Hematopoietic multipotent progenitor cell treated with erythropoietin and hydrocortisone succinate and interleukin-3 and kit ligand, for 8 days (in vitro differentiated cells): ENCODE measurements at regions not wholly inside any gene's neighbourhood (a gene's known extent, or its start where the extent isn't known, plus 50 kb on each side); places are given as distances from the start of the nearest gene placed in this dataset.

ENCODE experiments used
- DNase-seq: peaks from one replicate; pipeline ENCODE4 v3.0.0-alpha.2; 2015

GRCh38 chr1:168782559-168783116 lies 53.6 kb upstream of the DPT start:
- DNase-seq: no peak

GRCh38 chr1:168783458-168784210 lies 54.6 kb upstream of the DPT start:
- no peak for DNase-seq

- DNase-seq: no peak
These were observed 57.7 kb upstream of the DPT start for GRCh38 chr1:168786476-168787330.

- DNase-seq: no peak
These were observed 59.3 kb upstream of the DPT start for GRCh38 chr1:168788258-168788657.

GRCh38 chr1:168789501-168789900 lies 60.5 kb upstream of the DPT start:
- no peak for DNase-seq

GRCh38 chr1:168792142-168792541 lies 63.1 kb upstream of the DPT start:
- DNase-seq: no peak

GRCh38 chr1:168792592-168793125 lies 63.7 kb upstream of the DPT start:
- DNase-seq: no peak

GRCh38 chr1:168794057-168794456 lies 65.1 kb upstream of the DPT start:
- DNase-seq: no peak

GRCh38 chr1:168795681-168796080 lies 66.7 kb upstream of the DPT start:
- DNase-seq: no peak

- DNase-seq: no peak
These were observed 71.1 kb upstream of the DPT start for GRCh38 chr1:168799927-168800605.

GRCh38 chr1:168801032-168801745 lies 72.2 kb upstream of the DPT start:
- no peak for DNase-seq

- DNase-seq: no peak
These were observed 75.0 kb upstream of the DPT start for GRCh38 chr1:168803806-168804510.

GRCh38 chr1:168806952-168807351 lies 77.9 kb upstream of the DPT start:
- DNase-seq: no peak

GRCh38 chr1:168811176-168811575 lies 82.2 kb upstream of the DPT start:
- DNase-seq: no peak

GRCh38 chr1:168819668-168820067 lies 90.7 kb upstream of the DPT start:
- no peak for DNase-seq

- DNase-seq: no peak
These were observed 92.4 kb upstream of the DPT start for GRCh38 chr1:168821434-168821833.

GRCh38 chr1:168822911-168823310 lies 93.9 kb upstream of the DPT start:
- no peak for DNase-seq

- no peak for DNase-seq
These were observed 95.0 kb upstream of the DPT start for GRCh38 chr1:168823988-168824387.

- no peak for DNase-seq
These were observed 95.5 kb upstream of the DPT start for GRCh38 chr1:168824418-168825065.

GRCh38 chr1:168825129-168825528 lies 96.1 kb upstream of the DPT start:
- no peak for DNase-seq

- no peak for DNase-seq
These were observed 96.8 kb upstream of the DPT start for GRCh38 chr1:168825820-168826219.
